ENCODE measurements at regions not wholly inside any gene's neighbourhood (a gene's known extent, or its start where the extent isn't known, plus 50 kb on each side); places are given as distances from the start of the nearest gene placed in this dataset.

DNA sequence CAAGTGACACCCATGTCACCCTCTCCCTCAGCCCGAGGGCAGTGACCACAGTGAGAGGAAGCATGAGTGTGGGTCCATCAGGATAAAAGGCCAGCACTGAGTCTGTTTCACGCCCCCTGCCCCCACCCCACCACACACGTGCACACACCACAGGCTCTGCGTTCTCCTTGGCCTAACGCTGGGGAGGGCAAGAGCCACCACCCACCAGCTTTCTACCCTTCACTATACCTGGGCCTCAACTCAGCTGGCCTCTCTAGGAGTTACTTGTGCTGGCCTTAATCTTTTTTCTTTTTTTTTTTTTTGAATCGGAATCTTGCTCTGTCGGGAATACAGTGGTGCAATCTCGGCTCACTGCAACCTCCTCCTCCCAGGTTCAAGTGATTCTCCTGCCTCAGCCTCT, 140.5 kb downstream of the ZFP36L2 start:
- no peak for TF ChIP-seq CTCF (conservative IDR thresholded peaks at IDR 0.05)
- no peak for TF ChIP-seq EZH2 (IDR thresholded peaks at IDR 0.05; ENCODE audit: low read depth)

Data from PC-9 (cell line).